ENCODE measurements at regions not wholly inside any gene's neighbourhood (a gene's known extent, or its start where the extent isn't known, plus 50 kb on each side); places are given as distances from the start of the nearest gene placed in this dataset.

- TF ChIP-seq CTCF (IDR thresholded peaks at IDR 0.05) (no peak), POLR2A (IDR thresholded peaks at IDR 0.05) (no peak), EP300 (IDR thresholded peaks at IDR 0.05) (no peak)
Measured at GRCh38 chr2:185954389-185954788, 215.8 kb downstream of the FSIP2 start.
